ENCODE measurements at regions not wholly inside any gene's neighbourhood (a gene's known extent, or its start where the extent isn't known, plus 50 kb on each side); places are given as distances from the start of the nearest gene placed in this dataset.
A peak's percentile ranks its signal among the peaks of the same experiment; 100 is the strongest.

DNA sequence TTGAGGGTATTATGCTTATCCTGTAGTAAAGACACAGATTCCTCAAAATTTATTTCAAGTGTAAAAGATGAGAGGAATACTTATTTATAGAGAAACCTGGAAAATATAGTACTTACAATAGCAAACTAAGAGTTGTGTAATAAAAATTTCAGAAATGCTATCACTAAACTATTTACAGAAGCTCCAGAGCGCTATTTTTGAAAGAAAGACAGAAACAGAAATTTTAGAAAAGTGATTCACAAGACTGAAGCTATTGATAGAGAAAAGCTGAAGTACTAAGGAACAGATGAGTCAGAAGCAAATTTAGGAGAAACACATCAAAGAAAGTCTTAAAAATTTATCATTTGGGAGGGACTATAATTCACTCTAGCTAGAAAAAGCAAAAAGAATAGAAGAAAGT is 1174.2 kb downstream of the DIAPH3 start:
- TF ChIP-seq, protein P1, sequence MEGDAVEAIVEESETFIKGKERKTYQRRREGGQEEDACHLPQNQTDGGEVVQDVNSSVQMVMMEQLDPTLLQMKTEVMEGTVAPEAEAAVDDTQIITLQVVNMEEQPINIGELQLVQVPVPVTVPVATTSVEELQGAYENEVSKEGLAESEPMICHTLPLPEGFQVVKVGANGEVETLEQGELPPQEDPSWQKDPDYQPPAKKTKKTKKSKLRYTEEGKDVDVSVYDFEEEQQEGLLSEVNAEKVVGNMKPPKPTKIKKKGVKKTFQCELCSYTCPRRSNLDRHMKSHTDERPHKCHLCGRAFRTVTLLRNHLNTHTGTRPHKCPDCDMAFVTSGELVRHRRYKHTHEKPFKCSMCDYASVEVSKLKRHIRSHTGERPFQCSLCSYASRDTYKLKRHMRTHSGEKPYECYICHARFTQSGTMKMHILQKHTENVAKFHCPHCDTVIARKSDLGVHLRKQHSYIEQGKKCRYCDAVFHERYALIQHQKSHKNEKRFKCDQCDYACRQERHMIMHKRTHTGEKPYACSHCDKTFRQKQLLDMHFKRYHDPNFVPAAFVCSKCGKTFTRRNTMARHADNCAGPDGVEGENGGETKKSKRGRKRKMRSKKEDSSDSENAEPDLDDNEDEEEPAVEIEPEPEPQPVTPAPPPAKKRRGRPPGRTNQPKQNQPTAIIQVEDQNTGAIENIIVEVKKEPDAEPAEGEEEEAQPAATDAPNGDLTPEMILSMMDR (IDR thresholded peaks at IDR 0.05; ENCODE audit: unreplicated experiment): no peak
- Mint-ChIP-seq H3K27me3 (ENCODE audit: unreplicated experiment) (no peaks in the 10 kb centered on the region), H3K4me3 (ENCODE audit: low read depth, unreplicated experiment) (no peak overlapping the region), H3K27ac (ENCODE audit: unreplicated experiment) (no peak overlapping the region), H3K36me3 (ENCODE audit: insufficient read depth, unreplicated experiment) (no peaks in the 10 kb centered on the region), H3K9me3 (ENCODE audit: low read depth, unreplicated experiment) (no peaks in the 10 kb centered on the region), H3K4me1 (ENCODE audit: low read depth, unreplicated experiment) (peaks cover 9% of the 10 kb centered on the region)
- intact Hi-C loops (cut with micrococcal nuclease; ENCODE audit: unreplicated experiment): no loop called here
- BruUV-seq (replicated peaks): no TSS peak
- DNase-seq: no peak
- CTCF ChIA-PET: no interaction called here

DNA sequence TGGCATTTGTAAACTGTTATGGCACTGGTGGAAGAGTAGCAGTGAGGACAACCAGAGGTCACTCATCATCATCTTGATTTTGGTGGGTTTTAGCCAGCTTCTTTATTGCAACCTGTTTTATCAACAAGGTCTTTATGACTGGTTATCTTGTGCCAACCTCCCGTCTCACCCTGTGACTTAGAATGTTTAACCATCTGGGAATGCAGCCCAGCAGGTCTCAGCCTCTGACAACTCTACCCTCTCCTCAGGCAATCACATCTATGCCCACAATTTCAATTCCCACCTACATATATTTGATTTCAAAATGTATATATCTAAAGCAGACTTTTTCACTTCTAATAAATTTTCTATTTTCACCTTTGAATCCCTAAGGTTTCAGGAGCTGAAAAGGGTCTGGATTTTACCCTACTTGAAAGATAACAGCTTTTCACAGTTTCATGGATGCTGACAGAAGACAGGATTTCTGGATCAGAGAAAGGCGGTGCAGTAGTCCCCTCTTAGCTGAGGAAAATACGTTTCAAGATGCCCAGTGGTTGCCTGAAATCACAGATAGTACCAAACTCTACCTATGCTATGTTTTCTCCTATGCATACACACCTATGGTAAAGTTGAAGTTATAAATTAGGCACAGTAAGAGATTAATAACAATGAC is 1171.8 kb downstream of the DIAPH3 start:
- no peaks in the 10 kb centered on the region for H3K27me3 Mint-ChIP-seq (ENCODE audit: unreplicated experiment)
- CTCF ChIA-PET: interaction anchor here (0.8 kb wide), 1 partner anchor 72 kb away, joined by 3 read pairs; no protein-coding TSS in a partner anchor
- H3K36me3 Mint-ChIP-seq (ENCODE audit: insufficient read depth, unreplicated experiment): no peaks in the 10 kb centered on the region
- intact Hi-C loops (cut with micrococcal nuclease; ENCODE audit: unreplicated experiment): no loop called here
- H3K4me1 Mint-ChIP-seq (ENCODE audit: low read depth, unreplicated experiment): peaks cover 9% of the 10 kb centered on the region
- BruUV-seq (replicated peaks): no TSS peak
- no peak overlapping the region for H3K27ac Mint-ChIP-seq (ENCODE audit: unreplicated experiment)
- DNase-seq: peak; percentile 7
- H3K9me3 Mint-ChIP-seq (ENCODE audit: low read depth, unreplicated experiment): no peaks in the 10 kb centered on the region
- TF ChIP-seq, protein P1 (IDR thresholded peaks at IDR 0.05; ENCODE audit: unreplicated experiment): no peak
- H3K4me3 Mint-ChIP-seq (ENCODE audit: low read depth, unreplicated experiment): no peak overlapping the region

DNA sequence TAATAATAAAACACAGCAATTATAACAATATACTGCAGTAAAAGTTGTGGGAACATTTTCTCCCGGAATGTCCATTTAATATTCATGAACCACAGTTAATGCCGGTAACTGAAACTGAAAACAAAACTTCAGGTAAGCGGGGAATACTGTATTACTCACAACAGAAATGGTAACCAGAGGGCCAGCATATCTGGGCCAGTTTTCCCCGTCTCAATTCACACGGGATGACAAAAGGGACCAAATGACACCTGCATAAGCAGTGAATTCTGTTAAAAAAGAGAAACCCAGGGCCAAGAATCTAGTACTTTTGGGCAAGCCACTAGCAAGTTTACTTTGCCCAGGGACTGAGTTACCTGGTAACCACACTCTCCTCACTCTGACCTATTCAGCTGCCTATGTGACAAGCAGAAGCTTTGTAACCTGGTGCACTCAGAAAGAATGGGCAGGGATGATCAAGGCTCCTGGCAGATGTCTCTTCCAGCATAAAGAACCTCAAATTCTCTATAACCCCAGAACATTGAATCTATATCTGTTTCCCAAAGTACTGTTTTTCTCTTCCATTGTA is 1171.2 kb downstream of the DIAPH3 start:
- no peaks in the 10 kb centered on the region for H3K36me3 Mint-ChIP-seq (ENCODE audit: insufficient read depth, unreplicated experiment)
- no peaks in the 10 kb centered on the region for H3K9me3 Mint-ChIP-seq (ENCODE audit: low read depth, unreplicated experiment)
- CTCF ChIA-PET: no interaction called here
- intact Hi-C loops (cut with micrococcal nuclease; ENCODE audit: unreplicated experiment): no loop called here
- no TSS peak for BruUV-seq (replicated peaks)
- no peaks in the 10 kb centered on the region for H3K27me3 Mint-ChIP-seq (ENCODE audit: unreplicated experiment)
- no peak for DNase-seq
- peaks cover 9% of the 10 kb centered on the region for H3K4me1 Mint-ChIP-seq (ENCODE audit: low read depth, unreplicated experiment)
- H3K4me3 Mint-ChIP-seq (ENCODE audit: low read depth, unreplicated experiment): no peak overlapping the region
- no peak overlapping the region for H3K27ac Mint-ChIP-seq (ENCODE audit: unreplicated experiment)
- TF ChIP-seq, protein P1 (IDR thresholded peaks at IDR 0.05; ENCODE audit: unreplicated experiment): no peak

DNA sequence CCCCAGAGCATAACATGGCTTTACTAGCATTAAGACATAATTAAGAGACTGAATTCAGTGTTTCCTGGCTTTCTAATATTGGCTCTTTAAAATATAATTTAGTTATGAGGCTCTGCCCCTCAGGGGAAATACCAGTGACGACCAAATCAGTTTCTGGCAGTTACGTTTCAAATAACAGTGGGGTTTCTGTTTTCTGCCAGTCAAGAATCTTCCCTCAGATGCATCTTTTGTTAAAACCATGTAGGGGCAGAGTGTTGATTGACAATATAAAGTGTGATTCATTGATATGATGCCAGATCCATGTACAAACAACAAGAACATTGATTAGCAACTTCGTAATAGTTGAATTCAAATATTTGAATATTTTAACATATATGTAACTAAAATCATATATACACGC is 1169.7 kb downstream of the DIAPH3 start:
- Mint-ChIP-seq H3K27ac (ENCODE audit: unreplicated experiment) (no peak overlapping the region), H3K4me1 (ENCODE audit: low read depth, unreplicated experiment) (peaks cover 9% of the 10 kb centered on the region), H3K4me3 (ENCODE audit: low read depth, unreplicated experiment) (no peak overlapping the region), H3K27me3 (ENCODE audit: unreplicated experiment) (no peaks in the 10 kb centered on the region), H3K36me3 (ENCODE audit: insufficient read depth, unreplicated experiment) (no peaks in the 10 kb centered on the region), H3K9me3 (ENCODE audit: low read depth, unreplicated experiment) (no peaks in the 10 kb centered on the region)
- intact Hi-C loops (cut with micrococcal nuclease; ENCODE audit: unreplicated experiment): no loop called here
- TF ChIP-seq, protein P1 (IDR thresholded peaks at IDR 0.05; ENCODE audit: unreplicated experiment): no peak
- CTCF ChIA-PET: no interaction called here
- no TSS peak for BruUV-seq (replicated peaks)
- no peak for DNase-seq
